ENCODE measurements at regions not wholly inside any gene's neighbourhood (a gene's known extent, or its start where the extent isn't known, plus 50 kb on each side); places are given as distances from the start of the nearest gene placed in this dataset.

GRCh38 chr2:150883613-150883895 lies 378.1 kb downstream of the RBM43 start:
- TF ChIP-seq POLR2A (IDR thresholded peaks at IDR 0.05): no peak
- no peak for TF ChIP-seq CTCF (IDR thresholded peaks at IDR 0.05)

Data from testis (tissue), 2 donors.